SK-N-SH treated with all-trans-retinoic acid at 6 μM for 48 hours (cell line): ENCODE measurements at regions not wholly inside any gene's neighbourhood (a gene's known extent, or its start where the extent isn't known, plus 50 kb on each side); places are given as distances from the start of the nearest gene placed in this dataset.

ENCODE experiments used
- PATZ1 ChIP-seq: fragments of 250-450 bp; sonication (Bioruptor Pico); IDR thresholded peaks from 2 replicates; pipeline ENCODE4 v1.8.0; 2020; ENCODE audit warnings: mild to moderate bottlenecking, moderate library complexity, borderline replicate concordance
- RARB ChIP-seq: fragments of 250-450 bp; sonication (Bioruptor Pico); IDR thresholded peaks from 2 replicates; pipeline ENCODE4 v1.8.0; 2021; ENCODE audit warnings: mild to moderate bottlenecking, moderate library complexity
- TOX ChIP-seq: fragments of 250-450 bp; sonication (Bioruptor Pico); IDR thresholded peaks from 2 replicates; pipeline ENCODE4 v1.8.0; 2021; ENCODE audit warnings: mild to moderate bottlenecking, moderate library complexity, borderline replicate concordance
- ZFP3 ChIP-seq: fragments of 250-450 bp; sonication (Bioruptor Pico); IDR thresholded peaks from 2 replicates; pipeline ENCODE4 v1.5.0; 2020; ENCODE audit warnings: mild to moderate bottlenecking, moderate library complexity

GRCh38 chr9:96038914-96039313 lies 163.4 kb downstream of the ERCC6L2 start:
- TF ChIP-seq TOX (CRISPR knock-in tag): no peak
- TF ChIP-seq ZFP3: no peak
- TF ChIP-seq RARB (CRISPR knock-in tag): no peak
- TF ChIP-seq PATZ1 (CRISPR knock-in tag): no peak
